ENCODE measurements at regions not wholly inside any gene's neighbourhood (a gene's known extent, or its start where the extent isn't known, plus 50 kb on each side); places are given as distances from the start of the nearest gene placed in this dataset.

GRCh38 chr2:13201924-13202323 is 485.2 kb downstream of the TRIB2 start:
- H3K4me3 ChIP-seq = no peak overlapping the region
- intact Hi-C loops (cut with DNase I; ENCODE audit: low total_unique reads) = no loop called here
- TF ChIP-seq POLR2A (IDR thresholded peaks at IDR 0.05) = no peak
- TF ChIP-seq CTCF (IDR thresholded peaks at IDR 0.05 in 4 of 5, conservative IDR thresholded peaks at IDR 0.05 in 1 of 5) = no peak
- no peaks in the 10 kb centered on the region for H3K36me3 ChIP-seq
- H3K27me3 ChIP-seq = no peaks in the 10 kb centered on the region
- H3K27ac ChIP-seq = no peak overlapping the region
- no peaks in the 10 kb centered on the region for H3K4me1 ChIP-seq
- no peak for DNase-seq
- in situ Hi-C loops (cut with MboI; ENCODE audit: low sequenced_read_pairs in 4 of 4) = no loop called here
- no peak for ATAC-seq
- no peaks in the 10 kb centered on the region for H3K9me3 ChIP-seq

- TF ChIP-seq CTCF (IDR thresholded peaks at IDR 0.05 in 4 of 5, conservative IDR thresholded peaks at IDR 0.05 in 1 of 5) (no peak), POLR2A (IDR thresholded peaks at IDR 0.05) (no peak)
- Histone ChIP-seq H3K36me3 (no peaks in the 10 kb centered on the region), H3K9me3 (no peaks in the 10 kb centered on the region), H3K27me3 (no peaks in the 10 kb centered on the region), H3K4me3 (no peak overlapping the region), H3K27ac (no peak overlapping the region), H3K4me1 (no peaks in the 10 kb centered on the region)
- in situ Hi-C loops (cut with MboI; ENCODE audit: low sequenced_read_pairs in 4 of 4) = no loop called here
- no peak for ATAC-seq
- no peak for DNase-seq
- intact Hi-C loops (cut with DNase I; ENCODE audit: low total_unique reads) = no loop called here
These were observed 495.4 kb downstream of the TRIB2 start for GRCh38 chr2:13212115-13212514.

DNA sequence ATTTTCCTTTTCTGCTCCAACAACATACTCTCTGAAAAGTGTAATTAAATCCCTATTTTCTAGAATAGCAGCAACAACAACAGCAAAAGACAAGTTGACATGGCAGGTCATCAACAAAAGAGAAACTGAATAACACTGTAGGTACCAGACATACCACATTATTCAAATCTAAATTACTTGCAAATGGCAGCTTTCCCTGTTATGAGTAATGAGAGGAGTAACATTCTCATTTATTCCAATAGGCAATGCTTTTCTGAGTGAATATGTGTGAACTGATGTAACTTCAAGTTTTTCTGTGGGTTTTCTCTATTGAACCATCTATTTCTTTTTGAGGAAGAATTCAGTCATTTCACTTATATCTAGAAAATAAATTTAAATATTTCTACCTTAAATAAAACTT is 501.5 kb downstream of the TRIB2 start:
- TF ChIP-seq POLR2A (IDR thresholded peaks at IDR 0.05) (no peak), CTCF (IDR thresholded peaks at IDR 0.05 in 4 of 5, conservative IDR thresholded peaks at IDR 0.05 in 1 of 5) (no peak)
- Histone ChIP-seq H3K4me1 (no peaks in the 10 kb centered on the region), H3K27me3 (no peaks in the 10 kb centered on the region), H3K36me3 (no peaks in the 10 kb centered on the region), H3K4me3 (no peak overlapping the region), H3K27ac (no peak overlapping the region), H3K9me3 (no peaks in the 10 kb centered on the region)
- in situ Hi-C loops (cut with MboI; ENCODE audit: low sequenced_read_pairs in 4 of 4) (no loop called here), intact Hi-C loops (cut with DNase I; ENCODE audit: low total_unique reads) (no loop called here)
- ATAC-seq = no peak
- no peak for DNase-seq

DNA sequence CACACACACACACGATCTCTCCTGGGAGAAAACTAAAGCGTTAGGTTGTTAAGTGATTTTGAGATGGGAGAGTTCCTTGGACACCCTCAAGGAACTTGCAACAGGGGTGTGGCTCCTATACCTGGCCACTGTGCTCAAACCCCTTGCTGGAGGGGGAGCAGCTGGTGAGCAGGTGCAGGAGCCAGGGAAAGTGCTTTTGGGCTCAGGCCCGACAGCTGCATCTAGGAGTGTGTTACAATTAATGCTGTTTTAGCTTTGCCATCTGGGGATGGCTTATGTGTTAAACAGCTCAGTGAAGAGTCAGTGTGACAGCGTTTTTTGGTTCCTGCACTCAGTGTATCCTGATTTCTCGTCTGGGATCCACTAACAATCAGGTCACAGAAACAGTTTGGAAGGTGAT is 510.8 kb downstream of the TRIB2 start:
- TF ChIP-seq CTCF (IDR thresholded peaks at IDR 0.05 in 4 of 5, conservative IDR thresholded peaks at IDR 0.05 in 1 of 5) (no peak), POLR2A (IDR thresholded peaks at IDR 0.05) (no peak)
- no peak for ATAC-seq
- H3K27ac ChIP-seq = no peak overlapping the region
- H3K4me3 ChIP-seq = no peak overlapping the region
- intact Hi-C loops (cut with DNase I; ENCODE audit: low total_unique reads) (no loop called here), in situ Hi-C loops (cut with MboI; ENCODE audit: low sequenced_read_pairs in 4 of 4) (no loop called here)
- H3K9me3 ChIP-seq = no peaks in the 10 kb centered on the region
- H3K36me3 ChIP-seq = no peaks in the 10 kb centered on the region
- no peaks in the 10 kb centered on the region for H3K4me1 ChIP-seq
- no peaks in the 10 kb centered on the region for H3K27me3 ChIP-seq
- DNase-seq = no peak

- no peaks in the 10 kb centered on the region for H3K27me3 ChIP-seq
- no peak for TF ChIP-seq CTCF (IDR thresholded peaks at IDR 0.05 in 4 of 5, conservative IDR thresholded peaks at IDR 0.05 in 1 of 5)
- TF ChIP-seq POLR2A (IDR thresholded peaks at IDR 0.05) = no peak
- intact Hi-C loops (cut with DNase I; ENCODE audit: low total_unique reads) = no loop called here
- H3K27ac ChIP-seq = no peak overlapping the region
- no peak for ATAC-seq
- H3K4me3 ChIP-seq = no peak overlapping the region
- H3K4me1 ChIP-seq = no peaks in the 10 kb centered on the region
- no peaks in the 10 kb centered on the region for H3K9me3 ChIP-seq
- no peak for DNase-seq
- in situ Hi-C loops (cut with MboI; ENCODE audit: low sequenced_read_pairs in 4 of 4) = no loop called here
- no peaks in the 10 kb centered on the region for H3K36me3 ChIP-seq
These were observed 513.5 kb downstream of the TRIB2 start for GRCh38 chr2:13230221-13230620.

Data from gastrocnemius medialis (tissue), 4 donors.